ENCODE measurements at regions not wholly inside any gene's neighbourhood (a gene's known extent, or its start where the extent isn't known, plus 50 kb on each side); places are given as distances from the start of the nearest gene placed in this dataset.
"Not testable (repeated sequence)": the region's sequence is repeated elsewhere in the genome, so short reads cannot be mapped to it uniquely, and the experiment has no call there.

GRCh38 chr9:42310972-42311371 is 127.5 kb downstream of the SPATA31A6 start:
- TF ChIP-seq, protein P1, sequence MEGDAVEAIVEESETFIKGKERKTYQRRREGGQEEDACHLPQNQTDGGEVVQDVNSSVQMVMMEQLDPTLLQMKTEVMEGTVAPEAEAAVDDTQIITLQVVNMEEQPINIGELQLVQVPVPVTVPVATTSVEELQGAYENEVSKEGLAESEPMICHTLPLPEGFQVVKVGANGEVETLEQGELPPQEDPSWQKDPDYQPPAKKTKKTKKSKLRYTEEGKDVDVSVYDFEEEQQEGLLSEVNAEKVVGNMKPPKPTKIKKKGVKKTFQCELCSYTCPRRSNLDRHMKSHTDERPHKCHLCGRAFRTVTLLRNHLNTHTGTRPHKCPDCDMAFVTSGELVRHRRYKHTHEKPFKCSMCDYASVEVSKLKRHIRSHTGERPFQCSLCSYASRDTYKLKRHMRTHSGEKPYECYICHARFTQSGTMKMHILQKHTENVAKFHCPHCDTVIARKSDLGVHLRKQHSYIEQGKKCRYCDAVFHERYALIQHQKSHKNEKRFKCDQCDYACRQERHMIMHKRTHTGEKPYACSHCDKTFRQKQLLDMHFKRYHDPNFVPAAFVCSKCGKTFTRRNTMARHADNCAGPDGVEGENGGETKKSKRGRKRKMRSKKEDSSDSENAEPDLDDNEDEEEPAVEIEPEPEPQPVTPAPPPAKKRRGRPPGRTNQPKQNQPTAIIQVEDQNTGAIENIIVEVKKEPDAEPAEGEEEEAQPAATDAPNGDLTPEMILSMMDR (IDR thresholded peaks at IDR 0.05) = not testable (repeated sequence)
- not testable (repeated sequence) for TF ChIP-seq ZFX (IDR thresholded peaks at IDR 0.05; ENCODE audit: borderline replicate concordance)

Data from 22Rv1 (cell line).